GM12873 (cell line): ENCODE measurements at regions not wholly inside any gene's neighbourhood (a gene's known extent, or its start where the extent isn't known, plus 50 kb on each side); places are given as distances from the start of the nearest gene placed in this dataset.

Experiments
- CTCF ChIP-seq: IDR thresholded peaks from 2 replicates; pipeline ENCODE4 v1.5.1; 2012; ENCODE audit warnings: low read depth, mild to moderate bottlenecking, moderate library complexity, low read length, control low read depth; ENCODE audit not compliant: insufficient read depth; ENCODE audit errors: missing control alignments

- TF ChIP-seq CTCF, result no peak
Measured at GRCh38 chr20:40776466-40777457, 87.7 kb upstream of the MAFB start.

GRCh38 chr20:40777653-40778052 is 88.6 kb upstream of the MAFB start:
- no peak for TF ChIP-seq CTCF

- no peak for TF ChIP-seq CTCF
Measured at GRCh38 chr20:40778894-40779496, 90.0 kb upstream of the MAFB start.

GRCh38 chr20:40781327-40782042 is 92.4 kb upstream of the MAFB start:
- TF ChIP-seq CTCF, result no peak

- no peak for TF ChIP-seq CTCF
Measured at GRCh38 chr20:40782043-40782368, 93.0 kb upstream of the MAFB start.

GRCh38 chr20:40785346-40785745 is 96.3 kb upstream of the MAFB start:
- no peak for TF ChIP-seq CTCF

- TF ChIP-seq CTCF, result no peak
Measured at GRCh38 chr20:40786336-40786735, 97.3 kb upstream of the MAFB start.
